ENCODE measurements at regions not wholly inside any gene's neighbourhood (a gene's known extent, or its start where the extent isn't known, plus 50 kb on each side); places are given as distances from the start of the nearest gene placed in this dataset.

- TF ChIP-seq CTCF (IDR thresholded peaks at IDR 0.05) = no peak
- no peak for TF ChIP-seq POLR2AphosphoS5 (IDR thresholded peaks at IDR 0.05)
Observed at GRCh38 chr1:238107322-238107721, 216.6 kb upstream of the ZP4 start.

Measured in upper lobe of left lung (tissue), 4 donors.